ENCODE measurements at regions not wholly inside any gene's neighbourhood (a gene's known extent, or its start where the extent isn't known, plus 50 kb on each side); places are given as distances from the start of the nearest gene placed in this dataset.

DNA sequence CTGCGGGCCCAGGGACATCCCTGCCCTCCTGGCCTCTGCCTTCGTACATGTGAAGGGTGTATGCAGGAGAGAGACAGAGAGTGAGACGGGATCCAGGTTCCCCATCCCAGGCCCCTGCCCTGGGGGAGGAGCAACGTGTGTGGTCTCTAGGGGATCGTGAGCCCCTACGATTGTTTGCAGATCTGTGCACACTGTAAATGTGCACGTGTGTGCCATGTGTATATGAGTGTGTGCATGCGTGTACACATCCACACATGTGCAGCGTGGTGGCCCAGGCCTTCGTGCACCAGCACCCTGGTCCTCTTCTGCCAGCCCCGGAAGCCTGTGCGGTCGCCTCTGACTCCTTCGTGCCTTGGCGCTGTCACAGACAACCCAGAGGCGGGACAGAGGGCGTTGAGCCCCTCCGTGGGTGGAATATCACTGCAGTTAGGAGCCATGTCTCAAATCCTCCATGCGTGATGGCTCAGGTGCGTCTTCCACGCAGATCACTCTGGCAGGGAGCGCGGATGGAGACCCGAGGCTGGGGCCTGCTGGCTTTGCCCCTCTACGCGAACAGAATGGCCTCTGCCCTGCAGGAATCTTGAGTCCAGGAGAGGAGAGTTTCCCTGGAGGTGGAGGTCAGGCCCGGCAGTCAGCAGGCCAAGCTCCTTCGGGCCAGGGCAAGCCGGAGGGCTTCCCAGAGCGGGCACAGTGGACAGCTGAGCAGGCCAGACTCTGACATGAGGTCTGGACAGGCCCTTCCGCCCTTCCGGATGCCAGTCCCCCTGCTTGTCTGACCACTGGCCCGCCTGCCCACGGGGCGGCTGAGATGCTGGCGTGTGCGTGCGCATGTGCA lies 97.5 kb downstream of the UNCX start:
- Histone ChIP-seq H3K4me3 (ENCODE audit: low read depth, low read length) (no peak overlapping the region), H3K27me3 (ENCODE audit: control insufficient read depth, insufficient read depth, low read length) (no peaks in the 10 kb centered on the region), H3K36me3 (ENCODE audit: control insufficient read depth, insufficient read depth, low read length) (no peaks in the 10 kb centered on the region)
- TF ChIP-seq, protein P1, sequence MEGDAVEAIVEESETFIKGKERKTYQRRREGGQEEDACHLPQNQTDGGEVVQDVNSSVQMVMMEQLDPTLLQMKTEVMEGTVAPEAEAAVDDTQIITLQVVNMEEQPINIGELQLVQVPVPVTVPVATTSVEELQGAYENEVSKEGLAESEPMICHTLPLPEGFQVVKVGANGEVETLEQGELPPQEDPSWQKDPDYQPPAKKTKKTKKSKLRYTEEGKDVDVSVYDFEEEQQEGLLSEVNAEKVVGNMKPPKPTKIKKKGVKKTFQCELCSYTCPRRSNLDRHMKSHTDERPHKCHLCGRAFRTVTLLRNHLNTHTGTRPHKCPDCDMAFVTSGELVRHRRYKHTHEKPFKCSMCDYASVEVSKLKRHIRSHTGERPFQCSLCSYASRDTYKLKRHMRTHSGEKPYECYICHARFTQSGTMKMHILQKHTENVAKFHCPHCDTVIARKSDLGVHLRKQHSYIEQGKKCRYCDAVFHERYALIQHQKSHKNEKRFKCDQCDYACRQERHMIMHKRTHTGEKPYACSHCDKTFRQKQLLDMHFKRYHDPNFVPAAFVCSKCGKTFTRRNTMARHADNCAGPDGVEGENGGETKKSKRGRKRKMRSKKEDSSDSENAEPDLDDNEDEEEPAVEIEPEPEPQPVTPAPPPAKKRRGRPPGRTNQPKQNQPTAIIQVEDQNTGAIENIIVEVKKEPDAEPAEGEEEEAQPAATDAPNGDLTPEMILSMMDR (IDR thresholded peaks at IDR 0.05; ENCODE audit: insufficient read depth, low read length, severe bottlenecking), result no peak
- DNase-seq (ENCODE audit: low read depth) (no peak), FAIRE-seq (no peak)

DNA sequence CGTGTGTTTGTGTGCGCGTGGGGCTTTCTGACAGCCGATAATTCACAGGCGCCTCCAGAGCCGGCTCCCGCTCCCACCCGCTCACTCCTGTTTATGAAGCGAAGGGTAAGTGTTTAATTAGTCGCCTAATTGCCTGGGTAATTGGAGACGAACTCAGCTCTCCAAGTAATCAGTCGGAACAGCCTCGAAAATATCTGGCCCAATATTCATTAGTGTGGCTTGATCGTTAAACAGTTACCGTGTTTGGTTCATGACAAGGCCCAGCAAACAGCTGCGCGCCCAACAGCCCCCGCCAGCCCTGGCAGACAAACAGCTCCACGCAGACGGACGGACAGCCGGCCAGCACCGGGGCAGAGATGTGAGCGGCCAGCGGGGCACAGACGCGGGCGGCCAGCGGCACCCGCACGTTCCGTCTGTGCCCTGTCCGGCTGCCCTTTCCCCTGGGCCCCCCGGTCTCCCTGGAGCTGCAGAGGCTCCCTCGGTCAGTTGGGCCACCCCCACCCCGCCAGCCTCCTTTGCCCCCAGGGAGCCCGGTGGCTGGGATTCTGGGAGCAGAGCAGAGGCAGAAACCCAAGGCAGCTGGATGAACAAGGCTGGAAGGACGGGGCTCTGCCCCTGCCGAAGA lies 98.2 kb downstream of the UNCX start:
- H3K27me3 ChIP-seq (ENCODE audit: control insufficient read depth, insufficient read depth, low read length), result no peaks in the 10 kb centered on the region
- no peak for FAIRE-seq

DNA sequence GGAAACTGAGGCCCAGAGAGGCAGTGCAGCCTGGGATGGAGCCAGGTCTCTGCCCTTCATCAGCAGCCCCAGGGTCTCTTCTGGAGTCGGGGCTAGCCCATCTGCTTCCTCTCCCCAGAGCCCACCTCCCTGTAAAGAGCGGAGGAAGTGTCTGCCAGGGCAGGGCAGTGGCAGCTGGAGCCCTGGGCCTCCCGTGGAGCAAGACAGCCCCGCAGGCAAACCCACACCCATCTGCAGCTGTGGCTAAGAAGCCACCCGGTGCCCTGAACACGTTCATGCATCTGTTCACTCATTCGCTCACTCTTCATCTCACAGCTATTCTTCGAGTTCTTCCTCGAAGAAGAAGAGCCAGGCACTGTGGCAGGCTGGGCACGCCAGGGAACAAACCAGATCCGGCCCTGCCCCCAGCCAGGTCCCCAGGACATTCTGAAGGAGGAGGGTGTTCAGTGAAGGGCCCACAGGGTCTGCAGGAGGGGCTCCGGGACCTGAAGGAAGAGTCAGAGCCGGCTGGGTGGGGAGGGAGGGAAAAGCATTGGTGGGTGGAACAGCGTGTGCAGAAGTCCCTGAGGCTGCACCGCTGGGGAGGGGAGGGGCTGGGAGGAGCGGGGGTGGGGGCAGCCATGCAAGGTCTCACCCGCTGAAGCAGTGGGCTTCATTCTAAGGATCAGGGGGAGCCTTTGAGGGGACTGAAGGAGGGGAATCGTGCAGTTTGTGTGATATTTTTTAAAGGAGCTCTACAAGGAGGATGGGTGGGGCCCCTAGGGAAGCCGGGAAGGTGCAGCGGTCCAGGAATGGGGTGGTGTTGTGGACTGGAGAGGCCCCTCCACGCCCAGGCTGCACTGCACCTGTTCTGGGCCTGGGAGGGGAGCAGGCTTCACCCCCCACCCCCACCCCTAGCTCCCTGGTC lies 99.1 kb downstream of the UNCX start:
- Histone ChIP-seq H3K27me3 (ENCODE audit: control insufficient read depth, insufficient read depth, low read length) (no peaks in the 10 kb centered on the region), H3K4me3 (ENCODE audit: low read depth, low read length) (no peak overlapping the region), H3K36me3 (ENCODE audit: control insufficient read depth, insufficient read depth, low read length) (no peaks in the 10 kb centered on the region)
- TF ChIP-seq, protein P1 (IDR thresholded peaks at IDR 0.05; ENCODE audit: insufficient read depth, low read length, severe bottlenecking), result no peak
- DNase-seq (ENCODE audit: low read depth) (no peak), FAIRE-seq (no peak)

More for the DNA sequence above, 98.2 kb downstream of the UNCX start:
- H3K36me3 ChIP-seq (ENCODE audit: control insufficient read depth, insufficient read depth, low read length), result no peaks in the 10 kb centered on the region
- TF ChIP-seq, protein P1 (IDR thresholded peaks at IDR 0.05; ENCODE audit: insufficient read depth, low read length, severe bottlenecking), result no peak
- no peak for DNase-seq (ENCODE audit: low read depth)
- no peak overlapping the region for H3K4me3 ChIP-seq (ENCODE audit: low read depth, low read length)

DNA sequence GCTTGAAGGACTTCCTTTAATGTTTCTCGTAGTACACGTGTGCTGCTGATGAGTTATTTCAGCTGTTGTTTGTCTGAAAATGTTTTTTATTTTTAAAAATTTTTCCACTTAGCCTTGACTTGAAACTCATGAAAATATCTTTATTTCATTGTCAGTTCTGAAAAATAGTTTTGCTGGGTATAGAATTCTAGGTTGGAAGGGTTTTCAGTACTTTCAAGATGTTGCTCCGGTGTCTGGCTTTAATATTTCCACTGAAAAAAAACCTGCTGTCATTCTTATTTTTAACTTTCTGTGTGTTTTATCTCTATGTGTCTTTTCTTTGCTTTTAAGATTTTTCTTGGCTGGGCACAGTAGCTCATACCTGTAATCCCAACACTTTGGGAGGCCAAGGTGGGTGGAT lies 103.8 kb downstream of the UNCX start:
- H3K27me3 ChIP-seq (ENCODE audit: control insufficient read depth, insufficient read depth, low read length), result no peaks in the 10 kb centered on the region
- DNase-seq (ENCODE audit: low read depth) (no peak), FAIRE-seq (no peak)
- TF ChIP-seq, protein P1 (IDR thresholded peaks at IDR 0.05; ENCODE audit: insufficient read depth, low read length, severe bottlenecking), result no peak
- H3K36me3 ChIP-seq (ENCODE audit: control insufficient read depth, insufficient read depth, low read length), result no peaks in the 10 kb centered on the region
- no peak overlapping the region for H3K4me3 ChIP-seq (ENCODE audit: low read depth, low read length)

DNA sequence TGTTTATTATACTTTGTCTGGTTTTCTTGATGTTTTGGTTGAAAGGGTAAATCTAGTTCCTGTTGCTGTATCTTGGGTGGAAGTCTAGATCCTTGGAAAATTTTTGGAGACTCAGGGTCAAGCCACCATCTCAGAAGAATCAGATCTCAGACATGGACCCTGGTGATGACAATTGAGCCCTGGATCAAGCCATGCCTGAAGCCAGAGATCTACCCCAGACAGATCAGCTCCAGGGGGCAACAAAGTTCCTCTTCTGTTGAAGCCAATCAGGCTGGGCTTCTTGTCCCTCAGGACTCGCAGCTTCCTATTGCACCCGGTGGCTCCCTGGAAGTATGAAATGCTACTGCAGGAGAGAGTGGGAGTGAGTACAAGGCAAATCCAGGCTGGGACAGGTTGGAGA lies 106.9 kb downstream of the UNCX start:
- H3K4me3 ChIP-seq (ENCODE audit: low read depth, low read length), result no peak overlapping the region
- H3K27me3 ChIP-seq (ENCODE audit: control insufficient read depth, insufficient read depth, low read length), result no peaks in the 10 kb centered on the region
- FAIRE-seq, result no peak
- TF ChIP-seq, protein P1 (IDR thresholded peaks at IDR 0.05; ENCODE audit: insufficient read depth, low read length, severe bottlenecking), result no peak
- no peaks in the 10 kb centered on the region for H3K36me3 ChIP-seq (ENCODE audit: control insufficient read depth, insufficient read depth, low read length)
- no peak for DNase-seq (ENCODE audit: low read depth)

Data from bronchial epithelial cell (primary cell).